ENCODE measurements at regions not wholly inside any gene's neighbourhood (a gene's known extent, or its start where the extent isn't known, plus 50 kb on each side); places are given as distances from the start of the nearest gene placed in this dataset.
A peak's percentile ranks its signal among the peaks of the same experiment; 100 is the strongest.

- no peak for DNase-seq (ENCODE audit: low spot score)
Measured at GRCh38 chr5:56513141-56513540, 280.0 kb upstream of the ANKRD55 start.

- DNase-seq (ENCODE audit: low spot score) = peak; percentile 24
Measured at GRCh38 chr5:56512313-56512996, 279.3 kb upstream of the ANKRD55 start.

- no peak for DNase-seq (ENCODE audit: low spot score)
Measured at GRCh38 chr5:56511326-56511841, 278.3 kb upstream of the ANKRD55 start.

- no peak for DNase-seq (ENCODE audit: low spot score)
Measured at GRCh38 chr5:56508249-56508648, 275.1 kb upstream of the ANKRD55 start.

GRCh38 chr5:56507351-56507930 lies 274.3 kb upstream of the ANKRD55 start:
- DNase-seq (ENCODE audit: low spot score) = no peak

- peak; percentile 19 for DNase-seq (ENCODE audit: low spot score)
Measured at GRCh38 chr5:56506211-56506965, 273.3 kb upstream of the ANKRD55 start.

GRCh38 chr5:56503929-56504328 lies 270.8 kb upstream of the ANKRD55 start:
- DNase-seq (ENCODE audit: low spot score) = no peak

GRCh38 chr5:56501781-56502557 lies 268.8 kb upstream of the ANKRD55 start:
- no peak for DNase-seq (ENCODE audit: low spot score)

GRCh38 chr5:56499901-56500300 lies 266.8 kb upstream of the ANKRD55 start:
- no peak for DNase-seq (ENCODE audit: low spot score)

- DNase-seq (ENCODE audit: low spot score) = no peak
Measured at GRCh38 chr5:56499491-56499890, 266.4 kb upstream of the ANKRD55 start.

- DNase-seq (ENCODE audit: low spot score) = no peak
Measured at GRCh38 chr5:56498759-56499395, 265.7 kb upstream of the ANKRD55 start.

- DNase-seq (ENCODE audit: low spot score) = no peak
Measured at GRCh38 chr5:56496581-56497063, 263.5 kb upstream of the ANKRD55 start.

- DNase-seq (ENCODE audit: low spot score) = peak; percentile 35
Measured at GRCh38 chr5:56494300-56494731, 261.2 kb upstream of the ANKRD55 start.

GRCh38 chr5:56493766-56494165 lies 260.6 kb upstream of the ANKRD55 start:
- no peak for DNase-seq (ENCODE audit: low spot score)

GRCh38 chr5:56493308-56493707 lies 260.2 kb upstream of the ANKRD55 start:
- DNase-seq (ENCODE audit: low spot score) = no peak

- DNase-seq (ENCODE audit: low spot score) = no peak
Measured at GRCh38 chr5:56492812-56493211, 259.7 kb upstream of the ANKRD55 start.

- no peak for DNase-seq (ENCODE audit: low spot score)
Measured at GRCh38 chr5:56490971-56491468, 257.9 kb upstream of the ANKRD55 start.

GRCh38 chr5:56489272-56489671 lies 256.1 kb upstream of the ANKRD55 start:
- no peak for DNase-seq (ENCODE audit: low spot score)

GRCh38 chr5:56487528-56488115 lies 254.5 kb upstream of the ANKRD55 start:
- no peak for DNase-seq (ENCODE audit: low spot score)

- no peak for DNase-seq (ENCODE audit: low spot score)
Measured at GRCh38 chr5:56482363-56482762, 249.2 kb upstream of the ANKRD55 start.

Measured in AG20443 (cell line).